Brain microvascular endothelial cell (primary cell): ENCODE measurements at regions not wholly inside any gene's neighbourhood (a gene's known extent, or its start where the extent isn't known, plus 50 kb on each side); places are given as distances from the start of the nearest gene placed in this dataset.

Experiments used
- DNase-seq: peaks from one replicate; pipeline ENCODE4 v3.0.0-alpha.2; 2020
- H3K27ac ChIP-seq: fragments of 250-450 bp; sonication (Bioruptor Pico); 2 replicates; pipeline ENCODE4 v1.5.1; 2020; ENCODE audit warnings: mild to moderate bottlenecking, moderate library complexity
- H3K27me3 ChIP-seq: fragments of 250-450 bp; sonication (Bioruptor Pico); replicated peaks from 2 replicates; pipeline ENCODE4 v1.5.1; 2020; ENCODE audit warnings: mild to moderate bottlenecking
- H3K36me3 ChIP-seq: fragments of 250-450 bp; sonication (Bioruptor Pico); replicated peaks from 2 replicates; pipeline ENCODE4 v1.5.1; 2020; ENCODE audit warnings: mild to moderate bottlenecking
- H3K4me3 ChIP-seq: 2 replicates; pipeline ENCODE4 v1.5.1; 2011; ENCODE audit warnings: low read depth, mild to moderate bottlenecking, control low read depth, low read length, moderate library complexity
- CTCF ChIP-seq: IDR thresholded peaks from 2 replicates; pipeline ENCODE4 v1.5.1; 2011; ENCODE audit warnings: low read depth, mild to moderate bottlenecking, moderate library complexity, low read length, control low read depth, inconsistent platforms; ENCODE audit errors: missing control alignments
- in situ Hi-C: cut with HindIII; loops from 2 replicates; pipeline ENCODE4 v1.10.0; 2017; ENCODE audit warnings: low sequenced_read_pairs, low pct_ligation_motif_present

- no peaks in the 10 kb centered on the region for H3K27me3 ChIP-seq
- no peaks in the 10 kb centered on the region for H3K36me3 ChIP-seq
- no peak for DNase-seq
- H3K4me3 ChIP-seq = no peak overlapping the region
- no peak overlapping the region for H3K27ac ChIP-seq
- TF ChIP-seq CTCF = no peak
- in situ Hi-C loops = no loop called here
Observed at GRCh38 chr10:4181081-4181480, 396.1 kb upstream of the KLF6 start.

GRCh38 chr10:4177791-4178190 is 392.8 kb upstream of the KLF6 start:
- H3K27ac ChIP-seq = no peak overlapping the region
- H3K27me3 ChIP-seq = no peaks in the 10 kb centered on the region
- no peak for DNase-seq
- no peak for TF ChIP-seq CTCF
- no peaks in the 10 kb centered on the region for H3K36me3 ChIP-seq
- no peak overlapping the region for H3K4me3 ChIP-seq
- in situ Hi-C loops = no loop called here

GRCh38 chr10:4176500-4177281 is 391.7 kb upstream of the KLF6 start:
- no peak overlapping the region for H3K27ac ChIP-seq
- DNase-seq = no peak
- in situ Hi-C loops = no loop called here
- H3K4me3 ChIP-seq = no peak overlapping the region
- no peaks in the 10 kb centered on the region for H3K27me3 ChIP-seq
- no peak for TF ChIP-seq CTCF
- H3K36me3 ChIP-seq = no peaks in the 10 kb centered on the region

- Histone ChIP-seq H3K36me3 (no peaks in the 10 kb centered on the region), H3K4me3 (no peak overlapping the region), H3K27me3 (no peaks in the 10 kb centered on the region), H3K27ac (no peak overlapping the region)
- peak; percentile 37 for TF ChIP-seq CTCF
- DNase-seq = no peak
- in situ Hi-C loops = no loop called here
Observed at GRCh38 chr10:4174197-4174596, 389.2 kb upstream of the KLF6 start.

- H3K27ac ChIP-seq = no peak overlapping the region
- H3K4me3 ChIP-seq = no peak overlapping the region
- DNase-seq = no peak
- in situ Hi-C loops = no loop called here
- no peaks in the 10 kb centered on the region for H3K36me3 ChIP-seq
- H3K27me3 ChIP-seq = no peaks in the 10 kb centered on the region
- TF ChIP-seq CTCF = no peak
Observed at GRCh38 chr10:4170633-4171314, 385.8 kb upstream of the KLF6 start.

GRCh38 chr10:4170181-4170580 is 385.2 kb upstream of the KLF6 start:
- H3K36me3 ChIP-seq = no peaks in the 10 kb centered on the region
- H3K4me3 ChIP-seq = no peak overlapping the region
- DNase-seq = no peak
- no peak for TF ChIP-seq CTCF
- H3K27me3 ChIP-seq = no peaks in the 10 kb centered on the region
- in situ Hi-C loops = no loop called here
- H3K27ac ChIP-seq = no peak overlapping the region
